GM19043 (cell line): ENCODE measurements at regions not wholly inside any gene's neighbourhood (a gene's known extent, or its start where the extent isn't known, plus 50 kb on each side); places are given as distances from the start of the nearest gene placed in this dataset.
A peak's percentile ranks its signal among the peaks of the same experiment; 100 is the strongest.

Source experiments
- ATAC-seq: cut with Tn5 transposase; IDR thresholded peaks from one replicate; pipeline ENCODE4 v1.9.1; 2021; ENCODE audit warnings: low read depth; ENCODE audit not compliant: unreplicated experiment

GRCh38 chr1:177849130-177849529, 120.7 kb downstream of the SEC16B start:
- no peak for ATAC-seq

- ATAC-seq, result no peak
These were observed 121.3 kb downstream of the SEC16B start for GRCh38 chr1:177848577-177848976.

GRCh38 chr1:177847843-177848242, 122.0 kb downstream of the SEC16B start:
- no peak for ATAC-seq

GRCh38 chr1:177838907-177839485, 130.9 kb downstream of the SEC16B start:
- ATAC-seq, result no peak

GRCh38 chr1:177833631-177834030, 136.2 kb downstream of the SEC16B start:
- no peak for ATAC-seq

- ATAC-seq, result no peak
These were observed 139.2 kb downstream of the SEC16B start for GRCh38 chr1:177830531-177831135.

- ATAC-seq, result no peak
These were observed 144.5 kb downstream of the SEC16B start for GRCh38 chr1:177825276-177825901.

- no peak for ATAC-seq
These were observed 145.3 kb downstream of the SEC16B start for GRCh38 chr1:177824508-177824982.

GRCh38 chr1:177820213-177820612, 149.6 kb downstream of the SEC16B start:
- no peak for ATAC-seq

- peak; percentile 94 for ATAC-seq
These were observed 151.7 kb downstream of the SEC16B start for GRCh38 chr1:177817937-177818875.

GRCh38 chr1:177812650-177813049, 157.2 kb downstream of the SEC16B start:
- no peak for ATAC-seq

GRCh38 chr1:177812144-177812543, 157.7 kb downstream of the SEC16B start:
- no peak for ATAC-seq

- ATAC-seq, result no peak
These were observed 158.4 kb downstream of the SEC16B start for GRCh38 chr1:177811429-177811828.

GRCh38 chr1:177809819-177810218, 160.0 kb downstream of the SEC16B start:
- ATAC-seq, result peak; percentile 83

- no peak for ATAC-seq
These were observed 167.6 kb downstream of the SEC16B start for GRCh38 chr1:177802304-177802703.

- ATAC-seq, result no peak
These were observed 168.1 kb downstream of the SEC16B start for GRCh38 chr1:177801790-177802189.

GRCh38 chr1:177800400-177801088, 169.3 kb downstream of the SEC16B start:
- ATAC-seq, result peak; percentile 50

GRCh38 chr1:177799746-177800145, 170.1 kb downstream of the SEC16B start:
- ATAC-seq, result no peak

- ATAC-seq, result no peak
These were observed 171.2 kb downstream of the SEC16B start for GRCh38 chr1:177798614-177799013.

GRCh38 chr1:177796561-177796960, 173.3 kb downstream of the SEC16B start:
- no peak for ATAC-seq
